HG03571 (cell line): ENCODE measurements at regions not wholly inside any gene's neighbourhood (a gene's known extent, or its start where the extent isn't known, plus 50 kb on each side); places are given as distances from the start of the nearest gene placed in this dataset.

ENCODE experiments used
- ATAC-seq: cut with Tn5 transposase; IDR thresholded peaks from one replicate; pipeline ENCODE4 v1.9.1; 2021; ENCODE audit not compliant: unreplicated experiment

DNA sequence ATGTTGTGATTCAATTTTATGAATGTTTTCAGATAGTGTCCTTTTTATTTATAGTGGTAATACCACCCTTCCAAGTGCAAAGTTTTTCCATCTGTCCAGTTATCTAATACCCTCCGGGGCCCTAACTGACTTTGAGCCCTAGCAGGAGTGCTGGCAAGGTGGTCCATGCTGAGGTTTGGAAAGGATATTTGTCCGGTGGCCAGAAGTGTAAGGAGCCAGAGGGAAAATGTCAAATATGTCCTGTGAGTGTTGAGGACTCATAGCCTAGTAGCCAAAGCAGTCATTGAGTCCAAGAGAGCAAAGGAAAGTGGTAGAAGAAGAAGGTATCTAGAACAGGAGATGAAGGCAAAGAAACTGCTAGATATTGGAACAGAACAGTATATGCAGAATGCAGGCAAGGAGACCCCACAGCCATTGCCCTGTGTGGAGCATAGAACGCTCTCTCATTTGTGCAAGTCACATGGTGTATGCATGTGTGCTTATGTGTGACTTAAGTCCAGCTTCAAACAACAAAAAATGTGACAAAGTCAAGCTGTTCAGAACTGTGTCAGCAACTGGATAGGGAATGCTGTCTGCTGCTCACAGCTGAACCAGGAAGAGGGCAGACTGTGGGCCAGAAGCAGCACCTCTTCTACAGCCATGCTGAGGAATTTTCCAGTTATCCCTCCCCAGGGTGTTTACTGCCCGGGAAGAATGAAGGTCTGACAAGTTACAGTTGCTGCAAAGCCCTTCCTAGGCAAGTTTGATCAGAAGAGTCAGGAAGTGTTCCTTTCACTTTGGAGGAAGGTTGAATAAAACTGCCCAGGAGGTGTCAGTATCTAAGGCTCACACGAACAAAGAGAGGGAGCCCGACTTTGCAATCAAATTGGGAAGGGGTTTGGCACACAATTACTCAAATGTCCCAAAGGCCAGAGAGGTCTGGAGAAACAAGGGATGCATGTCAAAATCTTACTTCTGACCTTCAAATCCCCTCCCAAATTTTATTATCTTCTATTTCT lies 463.3 kb upstream of the DMAC1 start:
- no peak for ATAC-seq

DNA sequence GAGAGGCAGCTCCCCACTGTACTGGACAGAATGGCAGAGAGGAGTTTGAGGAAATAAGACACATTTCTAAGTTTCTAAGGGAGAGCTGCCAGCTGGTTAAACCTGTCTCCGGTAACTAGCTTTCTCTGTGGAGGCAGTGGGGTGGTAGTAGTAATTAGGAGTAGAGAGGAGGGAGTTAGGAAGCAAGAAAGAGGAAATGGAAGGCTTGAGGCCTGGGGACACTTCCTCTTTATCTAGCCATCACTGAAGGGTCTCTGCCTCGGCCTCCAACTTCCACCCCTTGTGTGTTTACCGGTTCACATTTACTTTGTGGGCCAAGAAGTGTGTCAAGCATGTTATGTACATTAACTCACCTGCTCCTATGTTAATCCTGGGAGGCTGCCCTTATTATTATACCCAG lies 462.2 kb upstream of the DMAC1 start:
- ATAC-seq, result no peak

DNA sequence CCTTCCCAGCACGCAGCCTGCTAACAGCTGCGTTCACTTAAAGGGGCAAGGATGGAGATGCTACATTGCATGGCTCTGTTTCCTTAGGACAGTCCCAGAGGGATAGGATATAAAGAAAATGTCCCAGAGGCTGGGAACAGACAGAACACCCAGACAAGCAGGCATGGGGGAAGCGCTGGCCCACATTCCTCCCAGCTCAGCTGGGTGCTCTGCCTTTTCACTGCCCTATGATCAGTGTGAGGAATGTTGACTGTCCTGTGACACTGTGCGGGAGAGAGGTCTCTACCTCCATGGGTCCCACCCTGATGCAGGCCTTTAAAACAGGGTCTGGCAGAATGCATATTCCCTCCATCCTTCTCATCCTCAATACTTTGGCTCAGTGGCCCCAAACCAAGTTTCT lies 459.4 kb upstream of the DMAC1 start:
- no peak for ATAC-seq

DNA sequence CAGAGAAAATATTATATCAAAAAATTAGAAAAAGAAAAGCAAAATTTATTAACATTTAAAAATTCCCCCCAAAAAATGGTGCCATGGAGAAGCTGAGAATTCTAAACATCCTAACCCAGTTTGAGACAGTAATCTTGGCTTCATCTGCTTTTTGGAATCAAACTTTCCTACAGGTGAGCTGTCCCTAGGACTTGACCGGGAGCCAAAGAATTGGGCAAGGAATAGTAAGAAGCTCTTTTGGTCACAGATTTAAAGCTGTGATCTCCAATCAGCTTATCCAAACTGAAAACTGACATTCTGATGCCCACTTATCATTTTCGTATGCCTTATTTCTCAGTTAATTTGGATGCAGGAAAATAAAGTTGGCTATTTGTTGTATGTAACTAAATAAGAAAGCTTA lies 457.3 kb upstream of the DMAC1 start:
- ATAC-seq, result no peak

DNA sequence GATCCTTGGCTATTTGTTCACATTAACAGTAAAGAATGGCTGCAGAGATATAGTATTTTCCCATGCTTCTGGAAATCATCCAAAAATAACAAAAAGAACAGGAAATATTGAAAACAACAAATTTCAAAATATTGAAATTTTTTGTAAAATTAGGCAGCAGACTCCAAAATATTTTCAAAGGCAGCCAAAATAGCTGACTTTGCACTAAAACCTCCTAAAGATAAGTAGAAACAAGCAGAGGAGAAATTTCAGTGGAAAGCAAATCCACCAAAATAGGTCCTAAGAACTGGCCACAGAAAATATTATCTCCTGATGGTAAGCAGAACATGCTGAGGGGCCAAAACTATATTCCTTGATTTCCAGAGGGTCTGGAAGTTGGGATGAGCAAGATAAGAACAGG lies 456.3 kb upstream of the DMAC1 start:
- no peak for ATAC-seq

DNA sequence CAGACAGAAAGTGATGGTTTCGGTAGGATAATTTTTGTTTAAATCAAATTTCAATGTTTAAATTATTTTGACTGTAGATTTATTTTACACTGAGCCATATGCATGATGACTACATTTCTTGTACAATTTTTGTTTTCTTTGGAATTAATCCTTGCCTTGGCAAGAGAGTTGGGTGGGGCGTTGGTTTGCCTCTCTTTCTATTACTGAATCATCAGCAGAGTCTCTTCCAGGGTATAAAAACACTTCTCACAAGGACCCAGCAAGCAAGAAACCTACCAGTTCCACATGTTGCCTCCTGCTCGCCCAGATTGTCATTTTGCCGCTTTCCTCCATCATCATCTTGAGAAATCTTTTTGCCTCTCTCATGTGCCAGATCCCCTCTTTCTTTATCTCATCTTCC lies 455.0 kb upstream of the DMAC1 start:
- no peak for ATAC-seq

DNA sequence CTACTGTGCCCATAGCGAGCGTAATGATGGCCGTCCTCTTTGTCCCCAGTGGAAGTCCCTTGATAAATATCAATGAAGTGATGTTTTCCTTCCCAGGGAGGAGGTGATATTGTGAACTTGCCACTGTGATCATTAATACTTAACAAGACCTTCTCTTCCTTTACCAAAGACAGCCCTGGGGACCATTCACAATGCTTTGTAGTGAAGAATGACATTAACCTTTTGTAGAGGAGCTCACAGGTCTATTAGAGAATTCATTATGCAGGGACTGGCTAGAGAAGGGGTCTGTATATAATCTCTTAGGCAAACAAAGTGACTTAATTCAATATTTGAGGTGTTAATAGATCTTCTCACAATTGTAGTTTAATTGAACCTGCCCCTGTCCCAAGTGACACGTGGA lies 452.9 kb upstream of the DMAC1 start:
- no peak for ATAC-seq

DNA sequence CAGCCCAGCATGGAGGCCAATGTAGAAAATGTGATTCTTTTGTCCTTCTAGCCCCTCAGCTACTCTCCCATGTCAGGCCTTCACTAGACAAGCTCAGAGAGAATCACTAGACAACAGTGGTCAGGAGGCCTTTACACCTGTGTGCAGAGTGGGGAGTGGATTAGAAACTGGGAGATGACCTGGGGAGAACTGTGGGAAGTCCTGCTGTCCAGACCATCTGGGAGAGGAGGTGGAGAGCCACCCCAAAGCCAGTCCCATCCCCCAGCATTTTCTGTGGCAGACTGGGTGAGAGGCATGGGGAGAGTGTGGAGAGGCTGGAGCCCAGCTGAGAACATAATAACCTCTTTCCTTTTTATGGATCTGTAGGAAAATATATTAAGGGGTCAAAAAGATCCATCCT lies 452.0 kb upstream of the DMAC1 start:
- no peak for ATAC-seq

DNA sequence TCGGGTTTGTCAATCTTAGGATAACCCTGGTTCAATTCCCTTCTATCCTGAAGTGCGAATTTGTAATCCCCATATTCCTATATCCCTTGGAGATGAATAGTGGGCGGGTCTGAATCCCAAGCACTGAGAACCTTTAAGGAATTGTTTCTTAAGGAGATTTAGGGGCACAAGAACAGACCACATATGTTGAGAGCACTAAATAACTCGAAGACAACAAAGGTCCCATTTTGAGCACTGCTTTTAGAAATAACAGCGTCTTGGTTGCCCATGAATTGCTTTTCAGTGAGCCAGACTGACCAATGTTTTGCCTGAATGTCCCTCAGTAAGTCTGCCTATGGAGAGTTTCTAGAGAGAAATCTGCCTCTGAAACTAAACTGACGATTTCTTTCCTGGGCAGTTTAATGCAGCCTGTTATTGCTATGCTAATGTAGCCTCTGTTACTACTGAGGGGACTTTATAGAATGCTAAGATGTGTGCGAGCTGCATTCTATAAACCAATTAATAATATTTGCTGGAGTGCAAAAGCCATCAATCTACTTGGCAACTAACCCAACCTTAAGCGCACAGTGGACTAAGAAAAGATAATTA lies 445.0 kb upstream of the DMAC1 start:
- no peak for ATAC-seq

DNA sequence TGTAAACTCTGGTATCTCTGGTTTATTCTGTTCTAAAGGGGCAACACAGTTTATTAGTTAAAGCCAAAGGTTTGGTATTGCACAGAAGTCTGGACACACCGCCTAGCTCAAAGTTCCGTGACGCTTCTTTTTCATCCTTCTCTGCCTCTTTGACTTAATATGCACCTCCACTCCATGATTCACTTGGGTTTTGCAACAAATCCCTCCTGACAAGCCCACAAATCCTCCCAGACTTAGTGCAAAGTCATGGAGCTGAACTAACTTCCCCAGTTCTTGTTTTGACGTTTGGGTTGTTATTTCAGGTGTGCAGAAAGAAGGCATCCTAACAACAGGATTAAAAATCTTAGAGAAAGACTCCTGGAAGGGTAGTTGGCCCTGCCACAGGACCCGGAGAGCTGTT lies 441.6 kb upstream of the DMAC1 start:
- no peak for ATAC-seq

DNA sequence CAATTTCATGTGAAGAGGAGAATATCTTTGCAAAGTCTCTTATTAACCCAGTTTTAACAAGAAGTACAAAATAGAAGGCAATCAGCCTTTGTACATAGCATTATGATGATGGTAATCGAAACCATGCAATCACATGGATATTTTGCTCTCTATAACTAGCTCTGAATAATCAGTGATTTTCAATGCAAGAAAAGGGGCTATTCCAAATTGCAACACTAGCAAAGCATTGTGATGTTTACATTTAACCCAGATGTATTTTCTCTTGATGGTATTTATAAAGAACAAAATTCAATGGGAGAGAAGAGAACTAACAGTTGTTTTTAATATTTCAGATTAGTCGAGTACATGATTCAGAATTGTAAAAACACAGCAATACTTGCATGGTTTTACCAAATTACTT lies 437.5 kb upstream of the DMAC1 start:
- no peak for ATAC-seq

DNA sequence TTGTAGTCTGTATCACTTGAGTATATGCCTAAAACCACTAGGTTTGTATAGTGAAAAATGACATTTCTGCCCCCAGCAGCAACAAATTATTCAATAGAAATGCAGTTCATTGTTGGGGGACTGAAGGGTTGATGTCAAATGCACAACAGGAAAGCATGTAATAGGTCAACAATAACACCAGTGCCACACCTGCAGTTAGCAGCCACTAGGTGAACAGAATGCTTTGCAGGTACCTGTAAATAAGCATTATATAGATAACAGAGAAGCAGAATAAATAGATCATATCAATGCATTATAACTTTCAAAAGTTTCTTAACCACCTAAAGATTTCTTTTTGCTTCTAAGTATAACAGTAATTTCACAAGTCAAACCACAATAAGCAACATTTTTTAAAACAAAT lies 435.9 kb upstream of the DMAC1 start:
- ATAC-seq, result no peak

DNA sequence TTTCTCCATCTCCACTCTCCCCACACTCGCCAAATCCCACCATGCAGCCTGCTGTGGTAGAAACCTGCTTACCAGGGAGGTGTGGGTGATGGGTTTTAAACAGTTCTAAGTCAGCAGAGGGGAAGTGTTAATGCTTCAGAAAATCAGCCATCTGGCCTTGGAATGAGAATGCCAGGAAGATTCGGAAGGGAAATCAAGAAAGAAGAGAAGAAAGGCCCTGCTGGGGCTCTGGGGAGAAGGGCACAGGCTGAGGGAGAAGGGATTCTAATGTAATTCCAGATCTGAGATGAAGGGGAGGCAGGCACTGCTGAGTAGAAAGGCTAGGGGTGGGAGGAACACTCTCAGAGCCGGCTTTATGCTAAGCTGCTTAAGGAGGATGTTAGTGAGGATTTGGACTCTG lies 434.7 kb upstream of the DMAC1 start:
- no peak for ATAC-seq

DNA sequence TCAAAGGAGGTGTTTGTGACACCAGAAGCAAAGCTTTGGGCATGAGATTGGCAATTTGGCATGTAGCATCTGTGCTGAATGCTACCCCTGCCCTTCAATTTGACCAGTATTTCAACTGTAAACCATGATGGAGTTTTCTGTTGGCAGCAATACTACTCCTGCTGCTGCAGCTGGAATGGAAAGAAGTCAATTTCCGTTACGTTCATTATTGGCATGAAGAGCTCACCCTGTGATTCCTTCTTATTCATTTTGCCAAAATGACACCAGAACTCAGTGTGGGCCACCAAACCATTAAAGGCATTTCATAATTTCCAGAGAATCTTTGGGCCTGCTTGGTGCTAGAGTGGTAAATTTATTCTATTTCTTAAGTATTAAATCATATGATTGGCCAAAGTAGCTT lies 433.1 kb upstream of the DMAC1 start:
- ATAC-seq, result no peak

DNA sequence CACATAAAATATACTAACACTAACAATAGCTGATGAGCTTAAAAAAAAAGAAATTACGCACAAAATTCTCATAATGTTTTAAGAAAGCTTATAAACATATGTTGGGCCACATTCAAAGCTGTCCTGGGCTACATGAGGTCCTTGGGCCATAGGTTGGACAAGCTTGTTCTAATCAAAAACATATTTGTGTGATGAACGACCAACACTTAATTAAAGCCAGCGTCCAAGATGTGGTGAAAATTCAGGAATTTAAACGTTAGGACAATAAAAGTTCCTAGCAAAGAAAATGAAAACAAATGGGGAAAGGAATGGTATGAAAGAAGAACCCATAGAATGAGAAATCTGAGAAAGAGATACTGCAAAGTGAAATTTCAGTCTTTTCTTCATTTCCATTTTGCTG lies 429.6 kb upstream of the DMAC1 start:
- no peak for ATAC-seq

DNA sequence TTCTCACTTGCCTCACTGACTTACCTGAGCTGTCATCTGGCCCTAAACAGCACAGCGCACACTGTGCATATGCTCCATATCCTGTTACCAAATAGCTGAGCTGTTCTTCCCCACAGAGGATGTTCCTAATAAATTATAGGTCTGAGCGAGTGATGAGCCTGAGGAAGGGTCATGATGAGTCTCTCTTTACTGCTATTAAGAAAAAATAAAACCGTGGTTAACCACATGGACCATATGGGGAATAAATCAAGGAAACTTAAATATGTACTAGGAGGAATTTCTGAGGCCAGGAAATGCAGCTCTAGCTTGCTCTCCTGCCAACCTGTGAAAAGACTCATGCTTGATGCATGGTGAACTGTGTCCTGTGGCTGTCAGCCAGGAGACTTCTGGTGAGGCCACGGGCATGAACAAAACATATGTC lies 424.8 kb upstream of the DMAC1 start:
- ATAC-seq, result no peak

DNA sequence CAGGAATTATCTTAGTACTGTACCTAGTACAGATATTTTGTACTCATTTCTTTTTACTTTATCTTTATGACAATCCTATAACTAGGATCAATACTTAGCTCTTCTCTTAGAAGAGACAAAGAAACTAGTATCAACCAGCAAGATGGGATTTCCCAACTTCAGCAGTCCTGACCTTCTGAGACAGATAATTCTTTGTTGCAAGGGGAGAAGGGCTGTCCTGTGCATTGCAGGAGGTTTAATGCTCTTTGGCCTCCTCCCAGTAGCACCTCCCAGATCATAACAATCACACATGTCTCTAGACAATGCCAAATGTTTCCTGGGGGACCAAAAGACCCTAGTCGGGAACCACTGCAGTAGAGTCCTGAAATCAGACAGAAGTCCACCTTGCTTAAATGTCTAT lies 424.3 kb upstream of the DMAC1 start:
- no peak for ATAC-seq

DNA sequence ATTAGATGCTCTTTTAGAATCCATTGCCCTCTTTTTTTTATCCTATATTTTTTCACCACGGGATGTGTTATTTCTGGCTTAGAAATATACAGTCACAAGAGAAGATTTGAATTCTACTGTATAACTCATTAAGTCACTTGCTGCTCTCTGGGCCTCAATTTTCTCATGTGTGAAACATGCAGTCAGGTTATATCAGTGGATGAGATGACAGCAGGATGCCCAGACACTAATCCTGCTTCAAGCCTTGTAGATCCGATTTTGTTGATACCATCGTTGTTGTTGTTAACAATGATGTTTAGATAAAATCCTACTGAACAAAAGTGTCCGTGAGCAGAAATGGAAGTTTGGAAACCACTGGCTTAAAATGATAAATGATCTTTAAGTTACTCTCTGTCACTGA lies 421.9 kb upstream of the DMAC1 start:
- ATAC-seq, result no peak

DNA sequence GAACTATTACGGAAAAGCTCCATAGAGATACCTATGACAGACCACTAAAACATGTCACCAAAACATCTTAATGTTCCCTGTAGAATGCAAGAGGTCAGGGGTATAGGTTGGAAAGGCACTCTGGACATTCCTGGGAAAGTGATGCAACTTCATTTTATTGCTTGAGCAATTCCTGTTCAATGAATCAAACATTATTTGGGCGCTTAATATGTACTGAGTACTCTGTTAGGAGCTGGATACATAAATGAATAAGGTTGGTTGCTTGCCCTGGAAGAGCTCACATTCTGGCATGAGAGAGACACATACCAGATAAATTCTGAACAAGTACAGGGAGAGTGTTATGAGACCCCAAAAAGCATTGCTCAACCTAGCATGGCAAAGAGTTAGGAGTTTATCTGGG lies 408.9 kb upstream of the DMAC1 start:
- no peak for ATAC-seq

DNA sequence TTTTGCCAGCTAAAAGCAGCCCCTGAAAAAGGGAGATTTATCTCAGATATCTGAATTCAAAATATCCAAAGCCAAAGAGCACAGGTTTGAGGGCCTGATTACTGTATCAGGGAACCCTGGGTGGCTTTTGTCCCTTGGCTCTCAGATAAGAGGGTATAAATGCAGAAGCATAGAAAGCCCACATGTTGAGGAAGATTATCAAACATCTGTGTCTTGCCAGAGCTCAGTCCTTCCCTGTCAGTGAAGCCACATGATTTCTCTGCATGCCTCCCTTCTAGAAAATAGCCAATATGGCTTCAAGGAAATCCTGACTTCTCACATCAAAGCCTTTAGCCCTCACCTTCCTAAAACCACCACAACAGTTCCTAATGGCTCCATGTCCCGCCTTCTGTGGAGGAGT lies 408.0 kb upstream of the DMAC1 start:
- no peak for ATAC-seq

DNA sequence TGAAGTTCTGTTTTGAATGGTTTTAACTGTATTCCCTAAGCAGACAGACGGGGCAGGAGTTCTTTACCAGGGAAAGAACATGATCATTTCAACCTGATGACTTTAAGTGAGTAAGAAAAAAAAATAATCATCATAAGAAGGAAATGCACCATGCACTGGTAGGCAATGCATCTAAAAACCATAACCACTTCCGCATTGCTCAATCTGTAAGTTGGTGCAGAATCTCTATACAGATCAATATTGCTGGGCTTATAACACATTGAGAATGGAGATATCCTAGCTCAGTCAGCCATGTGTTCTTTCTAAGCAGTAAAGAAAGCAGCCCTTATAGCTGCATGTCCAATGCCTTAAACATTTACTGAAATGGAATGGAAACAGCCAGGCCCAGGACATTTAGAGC lies 407.1 kb upstream of the DMAC1 start:
- no peak for ATAC-seq

DNA sequence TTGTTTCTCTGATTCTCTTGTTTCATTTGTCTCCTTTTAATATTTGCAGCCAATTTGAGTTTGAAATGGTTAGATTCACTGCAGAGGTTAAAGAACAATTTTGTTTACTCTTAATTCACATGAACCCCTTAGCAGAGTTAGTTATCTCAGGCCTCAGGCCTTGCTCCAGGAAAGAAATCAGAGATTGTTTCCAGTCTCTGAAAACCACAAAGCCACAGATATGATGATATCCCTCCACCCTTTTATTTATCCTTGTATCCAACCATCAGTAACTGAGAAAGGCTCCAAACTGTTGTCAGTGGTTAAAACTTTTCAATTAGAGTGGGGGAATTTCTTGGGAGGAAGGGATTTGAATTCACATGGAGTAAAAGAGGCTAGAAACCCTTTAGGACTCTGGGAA lies 406.0 kb upstream of the DMAC1 start:
- ATAC-seq, result no peak

DNA sequence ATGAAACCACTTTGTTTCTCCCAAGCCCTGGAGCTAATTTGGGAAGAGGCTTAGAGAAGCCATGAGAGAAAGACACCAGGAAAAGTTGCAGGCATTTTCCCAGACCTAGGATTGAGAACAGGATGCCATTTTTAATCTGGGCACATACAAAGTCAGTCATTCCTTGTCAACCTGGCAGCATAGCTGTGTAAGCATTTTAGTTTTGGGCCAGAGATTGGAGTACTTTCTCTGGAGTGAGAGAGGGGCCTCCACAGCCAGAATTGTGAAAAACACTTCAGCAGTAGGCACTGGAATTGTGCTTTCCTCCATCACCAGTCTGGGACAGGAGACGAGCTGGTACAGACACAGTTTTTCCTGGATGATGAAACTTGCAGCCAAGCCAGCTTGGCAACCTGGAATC lies 390.3 kb upstream of the DMAC1 start:
- ATAC-seq, result no peak
